Loucy (cell line): ENCODE measurements at regions not wholly inside any gene's neighbourhood (a gene's known extent, or its start where the extent isn't known, plus 50 kb on each side); places are given as distances from the start of the nearest gene placed in this dataset.

ENCODE experiments used
- H2AFZ ChIP-seq: fragments of 200-600 bp; sonication (generic); 2 replicates; pipeline ENCODE4 v1.6.0; 2016; ENCODE audit warnings: antibody characterized with exemption, mild to moderate bottlenecking, low read length, moderate library complexity
- H3F3A ChIP-seq: fragments of 200-600 bp; 2 replicates; pipeline ENCODE4 v1.6.0; 2016; ENCODE audit warnings: antibody characterized with exemption, low read depth, mild to moderate bottlenecking
- H3K27me3 ChIP-seq: fragments of 200-600 bp; sonication (generic); 2 replicates; pipeline ENCODE4 v1.6.1; 2014; ENCODE audit warnings: low read length, mild to moderate bottlenecking; ENCODE audit not compliant: insufficient read depth, poor library complexity, severe bottlenecking
- H3K36me3 ChIP-seq: fragments of 200-600 bp; sonication (generic); 2 replicates; pipeline ENCODE4 v1.6.1; 2016; ENCODE audit warnings: low read length; ENCODE audit not compliant: insufficient read depth
- H3K4me1 ChIP-seq: fragments of 200-600 bp; sonication (generic); 2 replicates; pipeline ENCODE4 v1.5.1; 2014; ENCODE audit warnings: low read length, mild to moderate bottlenecking; ENCODE audit not compliant: insufficient read depth, poor library complexity, severe bottlenecking
- H3K4me2 ChIP-seq: fragments of 200-600 bp; sonication (generic); 2 replicates; pipeline ENCODE4 v1.6.0; 2014; ENCODE audit warnings: antibody characterized with exemption, low read length, low read depth, mild to moderate bottlenecking; ENCODE audit not compliant: poor library complexity, severe bottlenecking
- H3K4me3 ChIP-seq: fragments of 200-600 bp; sonication (generic); 2 replicates; pipeline ENCODE4 v1.5.1; 2014; ENCODE audit warnings: low read length, mild to moderate bottlenecking, mixed read lengths; ENCODE audit not compliant: poor library complexity, severe bottlenecking
- H3K79me2 ChIP-seq: fragments of 200-600 bp; sonication (generic); 2 replicates; pipeline ENCODE4 v1.6.1; 2014; ENCODE audit warnings: low read length; ENCODE audit not compliant: insufficient read depth
- H3K9ac ChIP-seq: fragments of 200-600 bp; sonication (generic); 2 replicates; pipeline ENCODE4 v1.6.0; 2014; ENCODE audit warnings: mild to moderate bottlenecking, low read depth, low read length, moderate library complexity; ENCODE audit not compliant: poor library complexity, severe bottlenecking
- H3K9me2 ChIP-seq: fragments of 200-600 bp; sonication (generic); replicated peaks from 2 replicates; pipeline ENCODE4 v1.6.1; 2016; ENCODE audit warnings: low read depth, low read length, mixed read lengths
- H3K9me3 ChIP-seq: fragments of 200-600 bp; sonication (generic); 2 replicates; pipeline ENCODE4 v1.6.1; 2014; ENCODE audit warnings: mild to moderate bottlenecking, antibody characterized with exemption, low read length, low read depth; ENCODE audit not compliant: insufficient read depth
- H4K20me1 ChIP-seq: fragments of 200-600 bp; sonication (generic); 2 replicates; pipeline ENCODE4 v1.6.0; 2014; ENCODE audit warnings: antibody characterized with exemption, low read length, mild to moderate bottlenecking; ENCODE audit not compliant: insufficient read depth, poor library complexity, severe bottlenecking
- CTCF ChIP-seq: fragments of 200-600 bp; sonication (generic); conservative IDR thresholded peaks from 2 replicates; pipeline ENCODE4 v1.5.1; 2014; ENCODE audit warnings: mild to moderate bottlenecking, antibody characterized with exemption, low read length
- EZH2phosphoT487 ChIP-seq: fragments of 200-600 bp; IDR thresholded peaks from 2 replicates; pipeline ENCODE4 v1.6.1; 2018; ENCODE audit warnings: antibody characterized with exemption, mild to moderate bottlenecking, moderate library complexity, borderline replicate concordance

- no peaks in the 10 kb centered on the region for H3K79me2 ChIP-seq
- no peaks in the 10 kb centered on the region for H3K9me3 ChIP-seq
- H2AFZ ChIP-seq, result no peak overlapping the region
- TF ChIP-seq EZH2phosphoT487 (no peak), CTCF (no peak)
- H3K9ac ChIP-seq, result no peak overlapping the region
- H3K9me2 ChIP-seq, result no peaks in the 10 kb centered on the region
- H3K4me2 ChIP-seq, result no peak overlapping the region
- H4K20me1 ChIP-seq, result no peaks in the 10 kb centered on the region
- H3K27me3 ChIP-seq, result no peaks in the 10 kb centered on the region
- no peaks in the 10 kb centered on the region for H3F3A ChIP-seq
- no peaks in the 10 kb centered on the region for H3K4me1 ChIP-seq
- no peak overlapping the region for H3K4me3 ChIP-seq
- no peaks in the 10 kb centered on the region for H3K36me3 ChIP-seq
Measured at GRCh38 chr4:100970414-100970813, 376.9 kb downstream of the PPP3CA start.

GRCh38 chr4:100969925-100970324, 377.4 kb downstream of the PPP3CA start:
- Histone ChIP-seq H3K4me2 (no peak overlapping the region), H3K27me3 (no peaks in the 10 kb centered on the region), H3K4me3 (no peak overlapping the region), H3K36me3 (no peaks in the 10 kb centered on the region), H3K79me2 (no peaks in the 10 kb centered on the region), H3K9ac (no peak overlapping the region), H2AFZ (no peak overlapping the region), H3K9me3 (no peaks in the 10 kb centered on the region), H3F3A (no peaks in the 10 kb centered on the region), H3K9me2 (no peaks in the 10 kb centered on the region), H3K4me1 (no peaks in the 10 kb centered on the region), H4K20me1 (no peaks in the 10 kb centered on the region)
- TF ChIP-seq CTCF (no peak), EZH2phosphoT487 (no peak)

GRCh38 chr4:100968046-100968445, 379.3 kb downstream of the PPP3CA start:
- Histone ChIP-seq H3K27me3 (no peaks in the 10 kb centered on the region), H3K9me3 (no peaks in the 10 kb centered on the region), H4K20me1 (no peaks in the 10 kb centered on the region), H2AFZ (no peak overlapping the region), H3K36me3 (no peaks in the 10 kb centered on the region), H3K9me2 (no peaks in the 10 kb centered on the region), H3K4me2 (no peak overlapping the region), H3K79me2 (no peaks in the 10 kb centered on the region), H3K4me1 (no peaks in the 10 kb centered on the region), H3K4me3 (no peak overlapping the region), H3K9ac (no peak overlapping the region), H3F3A (no peaks in the 10 kb centered on the region)
- TF ChIP-seq CTCF, result no peak
- TF ChIP-seq EZH2phosphoT487, result no peak
